GM21529 (cell line): ENCODE measurements at regions not wholly inside any gene's neighbourhood (a gene's known extent, or its start where the extent isn't known, plus 50 kb on each side); places are given as distances from the start of the nearest gene placed in this dataset.
"Not testable (repeated sequence)": the region's sequence is repeated elsewhere in the genome, so short reads cannot be mapped to it uniquely, and the experiment has no call there.

ENCODE experiments used
- ATAC-seq: cut with Tn5 transposase; IDR thresholded peaks from one replicate; pipeline ENCODE4 v1.9.1; 2021; ENCODE audit not compliant: unreplicated experiment

GRCh38 chr6:81925201-81925600, 172.7 kb upstream of the TENT5A start:
- no peak for ATAC-seq

DNA sequence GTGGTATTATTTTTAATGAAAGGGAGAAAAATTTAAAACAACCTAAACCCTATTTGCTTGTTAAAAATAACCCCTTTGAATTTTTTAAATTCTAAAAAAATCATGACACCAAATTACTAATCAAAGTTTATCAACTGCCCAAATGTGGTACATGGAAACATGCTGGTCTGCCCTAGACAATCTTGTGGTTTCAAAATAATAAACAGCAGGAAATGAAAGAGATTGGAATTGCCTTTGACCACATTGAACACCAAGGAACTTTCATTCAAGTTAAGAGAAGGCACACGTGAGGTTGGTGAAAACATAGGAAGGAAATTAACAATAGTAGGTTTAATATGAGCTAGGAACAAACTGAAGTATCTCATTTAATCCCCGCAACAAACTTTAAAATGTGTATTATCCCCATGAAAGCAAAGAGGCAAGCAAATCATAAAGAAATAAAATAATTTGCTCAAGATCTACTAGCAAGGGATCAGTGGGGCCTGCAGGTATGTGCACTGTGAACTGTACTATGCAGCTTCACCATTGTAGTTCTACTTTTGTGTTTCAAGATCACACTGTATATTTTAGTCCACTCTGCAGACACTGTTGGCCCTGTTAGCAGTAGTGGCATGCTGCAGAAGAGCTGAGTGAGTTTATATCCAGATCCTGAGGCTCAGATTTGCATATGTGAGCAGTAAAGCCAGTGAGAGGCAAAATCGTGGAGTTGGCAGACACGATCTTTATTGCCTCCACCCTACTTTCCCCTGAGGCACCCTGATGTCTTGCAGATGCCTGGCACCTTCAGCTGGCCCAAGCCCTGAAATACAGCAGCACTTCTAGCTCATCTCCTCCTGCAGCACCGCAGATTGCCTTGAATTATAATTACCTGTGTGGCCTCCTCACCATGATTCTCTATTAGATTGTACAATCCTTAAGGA, 157.8 kb upstream of the TENT5A start:
- ATAC-seq: no peak

GRCh38 chr6:81909162-81909561, 156.7 kb upstream of the TENT5A start:
- no peak for ATAC-seq

DNA sequence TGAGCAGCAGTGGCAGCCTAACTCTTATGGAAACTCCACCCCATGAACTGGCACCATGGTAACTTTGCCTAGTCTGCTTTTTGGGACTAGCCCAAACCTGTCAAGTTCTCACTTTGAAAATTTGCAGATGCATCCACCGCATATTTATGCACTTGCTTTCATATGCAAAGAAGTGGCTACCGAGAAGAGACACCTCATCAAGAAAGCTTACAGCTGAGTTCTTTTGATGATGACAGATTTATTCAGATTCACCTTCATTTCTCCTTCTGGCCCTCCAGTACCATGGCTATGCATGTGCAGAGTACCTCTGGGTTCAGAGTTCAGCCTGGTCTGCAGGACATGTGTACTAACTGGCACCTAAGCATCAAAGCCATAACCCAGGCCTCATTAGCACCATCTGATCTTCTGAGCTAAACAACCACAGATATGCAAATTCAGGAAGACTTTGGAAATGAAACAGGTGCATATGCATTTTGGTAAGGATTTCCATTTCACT, 154.3 kb upstream of the TENT5A start:
- peak; percentile 64 for ATAC-seq

- ATAC-seq: no peak
Measured at GRCh38 chr6:81906041-81906440, 153.6 kb upstream of the TENT5A start.

- ATAC-seq: no peak
Measured at GRCh38 chr6:81901551-81901966, 149.1 kb upstream of the TENT5A start.

- ATAC-seq: peak; percentile 93
Measured at GRCh38 chr6:81900616-81901015, 148.1 kb upstream of the TENT5A start.

GRCh38 chr6:81897793-81898192, 145.3 kb upstream of the TENT5A start:
- ATAC-seq: no peak

DNA sequence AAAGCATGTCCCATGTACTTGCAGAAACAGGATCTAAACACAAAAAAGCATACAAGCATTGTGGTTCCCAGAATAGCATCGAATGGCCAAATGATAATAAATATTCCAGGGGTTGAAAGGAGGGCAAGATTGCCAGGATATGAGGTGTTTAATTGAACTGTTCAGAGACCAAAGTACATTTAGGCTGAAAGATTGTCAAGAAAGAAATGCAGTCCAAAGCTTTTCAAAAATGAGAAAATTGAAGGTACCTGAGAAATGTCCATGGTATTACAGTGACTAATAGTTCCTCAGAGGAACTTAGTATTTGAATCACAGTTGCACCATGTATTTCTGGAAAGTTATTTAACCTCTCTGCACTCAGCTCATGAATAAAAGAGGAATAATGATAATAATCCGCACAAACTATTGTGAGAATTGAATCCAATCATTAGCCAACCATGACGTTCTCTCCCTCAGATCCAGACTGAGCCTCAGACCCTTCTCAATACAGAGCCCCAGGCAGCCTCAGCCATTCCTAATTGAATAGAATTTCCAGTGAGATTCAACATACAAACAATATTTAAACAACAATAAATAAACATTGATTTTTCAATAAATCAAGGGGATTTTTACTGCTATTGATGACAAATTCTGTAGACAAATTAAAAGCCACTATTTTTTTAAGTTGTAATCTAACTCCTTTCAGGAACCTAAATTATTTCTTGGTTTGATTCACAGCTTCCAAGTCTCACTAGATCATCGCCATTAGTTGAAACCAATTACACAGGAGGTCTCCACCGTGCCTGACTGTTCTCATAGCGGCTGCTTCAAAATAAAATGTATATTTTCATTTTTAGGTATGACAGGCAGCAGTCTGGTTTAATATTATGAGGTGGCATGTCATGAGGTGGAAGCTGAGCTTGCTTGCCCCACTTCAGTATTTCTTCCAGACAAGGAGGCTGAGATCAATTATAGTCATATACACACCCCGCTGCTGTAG, 144.3 kb upstream of the TENT5A start:
- no peak for ATAC-seq

DNA sequence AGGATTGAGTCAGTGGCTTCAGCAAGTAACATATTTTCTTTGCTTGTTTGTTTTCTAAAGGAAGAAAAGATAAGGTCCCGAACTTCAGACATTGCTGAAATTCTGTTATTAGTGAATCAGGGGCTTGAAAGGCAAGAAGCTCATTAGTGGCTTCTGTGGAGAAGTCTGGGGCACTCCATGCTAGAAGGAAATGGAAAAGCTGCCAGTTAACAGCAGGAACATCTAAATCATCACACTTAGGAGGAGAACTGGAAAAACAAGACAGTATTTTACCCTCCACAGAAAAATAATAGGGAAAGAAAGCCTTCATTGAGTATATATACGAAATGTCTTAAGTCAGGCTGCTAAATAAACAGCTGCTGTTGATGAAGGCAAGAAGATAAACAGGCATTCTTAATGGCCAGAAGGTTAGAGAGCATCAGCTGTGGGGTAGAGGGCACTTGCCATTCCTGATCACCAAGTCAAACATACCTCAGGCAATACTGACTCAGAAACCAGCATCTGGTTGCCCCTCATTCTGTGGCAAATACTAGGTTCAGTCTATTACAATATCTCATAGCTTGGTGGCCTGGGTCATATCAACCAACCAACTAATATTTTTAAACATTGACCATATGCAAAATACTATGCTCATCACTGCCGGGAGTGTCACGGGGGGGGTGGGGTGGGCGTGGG, 143.2 kb upstream of the TENT5A start:
- ATAC-seq: no peak

DNA sequence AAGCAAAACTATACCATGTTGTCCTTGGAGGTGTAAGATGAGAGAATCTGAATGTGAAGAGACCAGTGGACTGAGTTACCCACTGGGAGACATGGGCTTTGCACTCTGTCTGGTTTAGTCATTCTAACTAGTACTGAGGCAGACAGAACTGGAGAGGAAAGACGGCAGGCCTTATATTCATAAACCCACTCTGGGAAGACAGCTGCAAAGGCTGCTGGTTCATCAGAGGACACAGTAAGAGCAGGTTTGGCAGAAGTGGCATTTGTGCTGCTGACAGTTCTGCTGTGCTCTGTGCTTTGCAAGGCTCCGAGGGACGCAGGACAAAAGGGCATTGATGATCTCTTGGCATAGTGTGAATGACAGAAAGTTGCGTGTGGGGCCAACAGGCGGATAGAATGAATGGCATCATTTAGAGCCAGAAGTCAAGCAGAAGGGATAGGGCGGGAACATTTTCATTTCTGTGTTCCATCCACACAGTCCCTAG, 142.3 kb upstream of the TENT5A start:
- ATAC-seq: no peak

DNA sequence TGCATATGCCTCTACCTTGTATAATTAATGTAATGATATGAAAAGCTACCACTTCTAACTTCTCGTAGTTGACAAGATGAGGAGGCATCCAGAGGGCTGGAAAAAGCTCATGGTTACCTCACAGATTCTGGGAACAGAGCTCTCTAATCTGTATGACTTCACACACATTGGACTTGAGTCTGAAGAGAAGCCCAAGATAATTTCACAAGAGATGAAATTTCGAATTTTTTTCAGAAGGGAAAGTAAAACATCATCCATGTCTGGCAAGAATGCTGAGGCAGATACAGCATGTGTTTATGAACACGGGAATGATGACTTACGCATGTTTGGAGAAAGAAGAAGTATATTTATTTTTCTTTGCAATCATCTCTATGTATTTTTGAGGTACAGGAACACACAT, 141.8 kb upstream of the TENT5A start:
- no peak for ATAC-seq

- ATAC-seq: no peak
Measured at GRCh38 chr6:81892891-81893290, 140.4 kb upstream of the TENT5A start.

DNA sequence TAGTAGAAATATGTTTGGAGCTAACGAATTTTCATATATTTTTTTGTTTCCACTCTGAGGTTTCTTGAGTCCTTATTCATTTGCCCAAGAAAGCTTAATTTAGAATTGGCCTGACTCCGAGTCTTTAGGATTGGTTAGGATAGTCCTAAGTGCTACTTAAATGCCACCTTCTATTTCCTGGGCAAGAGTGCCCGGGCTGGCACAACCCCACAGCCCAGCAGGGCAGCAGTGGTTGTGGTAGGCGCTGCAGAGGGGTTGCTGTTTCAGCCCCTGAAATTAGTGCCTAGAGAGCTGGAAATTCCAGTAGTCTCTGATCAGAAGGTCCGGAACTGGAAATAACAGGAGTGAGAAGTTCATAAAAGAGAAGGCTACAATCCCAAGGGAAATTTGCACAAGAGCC, 139.4 kb upstream of the TENT5A start:
- no peak for ATAC-seq

DNA sequence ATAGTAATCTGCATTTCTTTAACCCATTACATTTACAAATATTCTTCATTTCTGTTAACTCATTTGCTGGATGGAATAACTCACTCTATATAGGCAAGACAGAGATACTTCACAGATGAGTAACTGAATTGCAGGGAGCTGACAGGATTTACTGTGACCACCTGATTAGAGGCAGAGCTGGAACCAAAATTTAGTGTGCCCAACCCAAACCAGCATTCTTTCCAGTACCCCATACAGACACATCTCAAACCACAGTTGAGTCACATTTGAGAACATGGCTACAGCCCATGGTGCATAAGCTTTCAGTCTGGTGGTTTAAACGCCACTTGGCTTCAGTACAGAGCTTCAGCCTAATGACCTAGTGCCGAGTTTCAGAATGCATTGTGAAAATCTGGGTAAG, 138.4 kb upstream of the TENT5A start:
- no peak for ATAC-seq

- no peak for ATAC-seq
Measured at GRCh38 chr6:81889377-81890053, 137.0 kb upstream of the TENT5A start.

DNA sequence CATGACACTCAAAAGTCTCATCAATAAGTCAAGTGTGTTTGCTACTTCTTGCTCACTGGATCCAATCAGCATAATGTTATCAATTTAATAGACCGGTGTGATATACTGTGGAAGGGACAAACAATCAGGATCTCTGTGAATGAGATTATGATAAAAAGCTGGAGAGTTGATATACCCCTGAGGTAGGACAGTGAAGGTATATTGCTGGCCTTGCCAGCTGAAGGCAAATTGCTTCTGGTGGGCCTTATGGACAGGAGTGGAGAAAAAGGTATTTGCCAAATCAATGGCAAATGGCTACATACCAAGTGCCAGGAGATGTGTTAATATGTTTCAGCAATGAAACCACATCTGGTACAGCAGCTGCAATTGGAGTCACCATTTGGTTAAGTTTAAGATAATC, 134.4 kb upstream of the TENT5A start:
- not testable (repeated sequence) for ATAC-seq

GRCh38 chr6:81886157-81886556, 133.7 kb upstream of the TENT5A start:
- ATAC-seq: no peak

DNA sequence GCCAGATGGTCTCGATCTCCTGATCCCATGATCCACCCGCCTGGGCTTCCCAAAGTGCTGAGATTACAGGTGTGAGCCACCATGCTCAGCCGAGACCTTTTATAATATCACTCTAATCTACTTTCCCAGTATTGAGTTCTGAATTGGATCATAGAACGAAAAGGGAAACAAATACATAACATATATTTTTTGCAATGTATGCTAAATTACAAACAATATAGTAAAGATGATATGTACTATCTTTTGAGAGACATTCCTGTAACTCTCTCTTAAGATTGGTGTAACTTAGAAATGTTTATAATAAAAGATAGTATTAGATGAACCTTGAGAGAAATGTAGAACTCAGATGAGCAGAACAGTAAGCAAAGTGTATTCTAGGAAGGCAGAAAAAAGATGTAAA, 129.2 kb upstream of the TENT5A start:
- no peak for ATAC-seq

DNA sequence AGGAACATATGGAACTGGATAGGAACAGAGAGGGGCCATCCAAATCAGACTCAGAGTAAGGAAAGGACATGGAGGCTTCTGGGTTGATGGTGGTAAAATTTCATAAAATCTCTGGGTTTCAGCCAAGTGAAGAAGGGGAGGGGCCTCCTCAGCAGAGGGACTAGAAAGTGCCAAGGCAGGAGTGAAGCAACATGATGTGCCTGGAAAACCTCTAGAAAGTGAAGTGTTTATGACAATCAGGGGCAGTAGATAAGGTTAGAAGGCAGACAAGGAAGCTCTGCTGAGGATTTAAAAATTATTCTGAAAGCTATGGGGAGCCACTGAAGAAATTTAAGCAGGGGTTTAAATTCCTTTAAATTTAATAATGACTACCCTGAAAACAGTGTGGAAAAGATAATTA, 126.0 kb upstream of the TENT5A start:
- ATAC-seq: no peak
